ENCODE measurements at regions not wholly inside any gene's neighbourhood (a gene's known extent, or its start where the extent isn't known, plus 50 kb on each side); places are given as distances from the start of the nearest gene placed in this dataset.

- no peak for TF ChIP-seq CTCF (IDR thresholded peaks at IDR 0.05; ENCODE audit: low read depth, low read length, poor library complexity, severe bottlenecking)
- no peak for TF ChIP-seq EZH2phosphoT487 (IDR thresholded peaks at IDR 0.05; ENCODE audit: borderline replicate concordance, low read length)
Observed at GRCh38 chr16:64180136-64180900, 941.5 kb downstream of the CDH11 start.

Measured in DOHH2 (cell line).